ENCODE measurements at regions not wholly inside any gene's neighbourhood (a gene's known extent, or its start where the extent isn't known, plus 50 kb on each side); places are given as distances from the start of the nearest gene placed in this dataset.

GRCh38 chr11:79535606-79536005 lies 94.8 kb upstream of the TENM4 start:
- intact Hi-C loops (cut with micrococcal nuclease; ENCODE audit: unreplicated experiment) = no loop called here
- WGBS (ENCODE audit: low lambda C conversion rate) = 0% methylated on average over 1 of the region's 1 CpG
- FAIRE-seq = no peak

GRCh38 chr11:79525257-79525656 lies 84.4 kb upstream of the TENM4 start:
- intact Hi-C loops (cut with micrococcal nuclease; ENCODE audit: unreplicated experiment) = no loop called here
- Histone ChIP-seq H3K9ac (ENCODE audit: insufficient read depth, low read depth, low read length) (no peak overlapping the region), H2AFZ (ENCODE audit: low read length) (no peak overlapping the region), H3K4me3 (replicated peaks in 1 of 3; ENCODE audit: insufficient read depth in 1 of 3, low read depth in 2 of 3, low read length in 3 of 3) (no peak overlapping the region), H3K4me1 (ENCODE audit: insufficient read depth, low read length) (no peaks in the 10 kb centered on the region), H3K79me2 (ENCODE audit: insufficient read depth, low read length) (no peaks in the 10 kb centered on the region), H3K27me3 (ENCODE audit: control insufficient read depth in 1 of 2, insufficient read depth in 2 of 2, low read length in 2 of 2) (no peaks in the 10 kb centered on the region; a peak in 1 of 5 replicates), H4K20me1 (ENCODE audit: insufficient read depth, low read length) (no peaks in the 10 kb centered on the region), H3K27ac (ENCODE audit: extremely low read length, insufficient read depth, low read length) (no peak overlapping the region), H3K9me3 (ENCODE audit: low read length) (no peaks in the 10 kb centered on the region), H3K4me2 (ENCODE audit: low read depth, low read length) (no peak overlapping the region), H3K36me3 (replicated peaks in 1 of 2; ENCODE audit: control insufficient read depth in 1 of 2, insufficient read depth in 2 of 2, low read length in 2 of 2) (no peaks in the 10 kb centered on the region)
- no TSS peak for BruUV-seq (replicated peaks)
- CTCF ChIA-PET (ENCODE audit: low intra/inter-chr PET ratio, low total read pairs) = no interaction called here
- DNase-seq (ENCODE audit: low spot score) = no peak
- FAIRE-seq = no peak
- POLR2A ChIA-PET = no interaction called here
- ATAC-seq = no peak
- in situ Hi-C loops (cut with HindIII; ENCODE audit: extremely low pct_ligation_motif_present, low pct_unique_long_range_greater_than_20kb) = no loop called here
- no peak for TF ChIP-seq ZNF841 (CRISPR knock-in tag; IDR thresholded peaks at IDR 0.05; ENCODE audit: borderline replicate concordance)
- no peak for TF ChIP-seq YEATS2 (CRISPR knock-in tag; IDR thresholded peaks at IDR 0.05; ENCODE audit: borderline replicate concordance)
- no peak for TF ChIP-seq ZNF550 (CRISPR knock-in tag; IDR thresholded peaks at IDR 0.05; ENCODE audit: borderline replicate concordance)
- no peak for TF ChIP-seq PRMT3 (CRISPR knock-in tag; IDR thresholded peaks at IDR 0.05; ENCODE audit: borderline replicate concordance, low read depth)
- TF ChIP-seq ZNF768 (CRISPR knock-in tag; IDR thresholded peaks at IDR 0.05) = no peak
- no peak for TF ChIP-seq NCOR1 (IDR thresholded peaks at IDR 0.05; ENCODE audit: borderline replicate concordance, low read length)
- TF ChIP-seq, protein P1, sequence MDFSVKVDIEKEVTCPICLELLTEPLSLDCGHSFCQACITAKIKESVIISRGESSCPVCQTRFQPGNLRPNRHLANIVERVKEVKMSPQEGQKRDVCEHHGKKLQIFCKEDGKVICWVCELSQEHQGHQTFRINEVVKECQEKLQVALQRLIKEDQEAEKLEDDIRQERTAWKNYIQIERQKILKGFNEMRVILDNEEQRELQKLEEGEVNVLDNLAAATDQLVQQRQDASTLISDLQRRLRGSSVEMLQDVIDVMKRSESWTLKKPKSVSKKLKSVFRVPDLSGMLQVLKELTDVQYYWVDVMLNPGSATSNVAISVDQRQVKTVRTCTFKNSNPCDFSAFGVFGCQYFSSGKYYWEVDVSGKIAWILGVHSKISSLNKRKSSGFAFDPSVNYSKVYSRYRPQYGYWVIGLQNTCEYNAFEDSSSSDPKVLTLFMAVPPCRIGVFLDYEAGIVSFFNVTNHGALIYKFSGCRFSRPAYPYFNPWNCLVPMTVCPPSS (IDR thresholded peaks at IDR 0.05) = no peak
- TF ChIP-seq ZFP90 (CRISPR knock-in tag; IDR thresholded peaks at IDR 0.05; ENCODE audit: borderline replicate concordance) = no peak
- TF ChIP-seq ZNF691 (CRISPR knock-in tag; IDR thresholded peaks at IDR 0.05; ENCODE audit: borderline replicate concordance, low read depth) = no peak
- no peak for TF ChIP-seq ZNF780A (CRISPR knock-in tag; IDR thresholded peaks at IDR 0.05)
- TF ChIP-seq MBD4 (IDR thresholded peaks at IDR 0.05; ENCODE audit: borderline replicate concordance, low read length) = no peak

More at GRCh38 chr11:79535606-79536005, 94.8 kb upstream of the TENM4 start:
- no TSS peak for BruUV-seq (replicated peaks)
- TF ChIP-seq ZNF614 (CRISPR knock-in tag; IDR thresholded peaks at IDR 0.05; ENCODE audit: borderline replicate concordance) (no peak), ZNF678 (CRISPR knock-in tag; IDR thresholded peaks at IDR 0.05) (no peak), HIVEP1 (CRISPR knock-in tag; IDR thresholded peaks at IDR 0.05) (no peak), ZBTB38 (CRISPR knock-in tag; IDR thresholded peaks at IDR 0.05) (no peak), PITX1 (CRISPR knock-in tag; IDR thresholded peaks at IDR 0.05) (no peak), HOXA7 (CRISPR knock-in tag; IDR thresholded peaks at IDR 0.05) (no peak), ZNF143 (CRISPR knock-in tag; IDR thresholded peaks at IDR 0.05) (no peak), RARA (CRISPR knock-in tag; IDR thresholded peaks at IDR 0.05) (no peak)
- in situ Hi-C loops (cut with HindIII; ENCODE audit: extremely low pct_ligation_motif_present, low pct_unique_long_range_greater_than_20kb) = no loop called here
- no peak overlapping the region for H3K4me2 ChIP-seq (ENCODE audit: low read depth, low read length)
- ChIA-PET CTCF (ENCODE audit: low intra/inter-chr PET ratio, low total read pairs) (no interaction called here), POLR2A (no interaction called here)
- ATAC-seq = no peak
- no peak overlapping the region for H3K4me3 ChIP-seq (replicated peaks in 1 of 3; ENCODE audit: insufficient read depth in 1 of 3, low read depth in 2 of 3, low read length in 3 of 3)
- H3K9ac ChIP-seq (ENCODE audit: insufficient read depth, low read depth, low read length) = no peak overlapping the region
- no peak overlapping the region for H2AFZ ChIP-seq (ENCODE audit: low read length)
- no peaks in the 10 kb centered on the region for H3K36me3 ChIP-seq (replicated peaks in 1 of 2; ENCODE audit: control insufficient read depth in 1 of 2, insufficient read depth in 2 of 2, low read length in 2 of 2)
- H3K79me2 ChIP-seq (ENCODE audit: insufficient read depth, low read length) = no peaks in the 10 kb centered on the region
- no peaks in the 10 kb centered on the region for H3K9me3 ChIP-seq (ENCODE audit: low read length)
- no peak for DNase-seq (ENCODE audit: low spot score)
- H3K27me3 ChIP-seq (ENCODE audit: control insufficient read depth in 1 of 2, insufficient read depth in 2 of 2, low read length in 2 of 2) = no peaks in the 10 kb centered on the region
- H3K27ac ChIP-seq (ENCODE audit: extremely low read length, insufficient read depth, low read length) = no peak overlapping the region
- no peaks in the 10 kb centered on the region for H4K20me1 ChIP-seq (ENCODE audit: insufficient read depth, low read length)
- no peaks in the 10 kb centered on the region for H3K4me1 ChIP-seq (ENCODE audit: insufficient read depth, low read length)
